SU-DHL-6 (cell line): ENCODE measurements at regions not wholly inside any gene's neighbourhood (a gene's known extent, or its start where the extent isn't known, plus 50 kb on each side); places are given as distances from the start of the nearest gene placed in this dataset.

Experiments
- H2AFZ ChIP-seq: fragments of 200-600 bp; sonication (generic); 2 replicates; pipeline ENCODE4 v1.6.1; 2014; ENCODE audit warnings: low read depth, mild to moderate bottlenecking, moderate library complexity, mixed read lengths, antibody characterized with exemption, low read length; ENCODE audit not compliant: severe bottlenecking
- H3F3A ChIP-seq: fragments of 200-600 bp; shearing (Covaris generic); 2 replicates; pipeline ENCODE4 v1.6.0; 2016; ENCODE audit warnings: antibody characterized with exemption, mild to moderate bottlenecking; ENCODE audit not compliant: insufficient read depth
- H3K27ac ChIP-seq: fragments of 200-600 bp; sonication (generic); 2 replicates; pipeline ENCODE4 v1.5.1; 2016; ENCODE audit warnings: low read depth, mild to moderate bottlenecking, low read length, moderate library complexity, mixed read lengths
- H3K27me3 ChIP-seq: fragments of 200-600 bp; sonication (generic), shearing (Covaris generic); 2 replicates; pipeline ENCODE4 v1.6.0; 2014; ENCODE audit warnings: mild to moderate bottlenecking, low read length
- H3K36me3 ChIP-seq: fragments of 200-600 bp; sonication (generic); 2 replicates; pipeline ENCODE4 v1.6.1; 2014; ENCODE audit warnings: mild to moderate bottlenecking, low read length, mixed read lengths
- H3K4me2 ChIP-seq: fragments of 300-600, 200-600 bp; shearing (Covaris generic), sonication (generic); 2 replicates; pipeline ENCODE4 v1.6.0; 2014; ENCODE audit warnings: low read length, low read depth, mild to moderate bottlenecking; ENCODE audit not compliant: poor library complexity, severe bottlenecking
- H3K4me3 ChIP-seq: fragments of 200-600 bp; sonication (generic); 2 replicates; pipeline ENCODE4 v1.5.1; 2014; ENCODE audit warnings: antibody characterized with exemption, low read length, mild to moderate bottlenecking, mixed read lengths; ENCODE audit not compliant: insufficient read depth, poor library complexity, severe bottlenecking
- H3K79me2 ChIP-seq: fragments of 200-600 bp; sonication (generic); 2 replicates; pipeline ENCODE4 v1.6.1; 2014; ENCODE audit warnings: mild to moderate bottlenecking, low read length, moderate library complexity; ENCODE audit not compliant: insufficient read depth
- H3K9ac ChIP-seq: fragments of 200-600 bp; sonication (generic); 2 replicates; pipeline ENCODE4 v1.7.0; 2014; ENCODE audit warnings: mild to moderate bottlenecking, low read length
- H3K9me2 ChIP-seq: fragments of 200-600 bp; sonication (generic); replicated peaks from 2 replicates; pipeline ENCODE4 v1.6.1; 2014; ENCODE audit warnings: low read length; ENCODE audit not compliant: insufficient read depth
- H3K9me3 ChIP-seq: fragments of 200-600 bp; sonication (generic); 2 replicates; pipeline ENCODE4 v1.6.1; 2014; ENCODE audit warnings: low read length, mixed read lengths; ENCODE audit not compliant: insufficient read depth
- H4K20me1 ChIP-seq: fragments of 200-600 bp; sonication (generic); 2 replicates; pipeline ENCODE4 v1.6.1; 2014; ENCODE audit warnings: low read depth, mild to moderate bottlenecking, antibody characterized with exemption, low read length, moderate library complexity, mixed read lengths
- CTCF ChIP-seq: fragments of 200-600 bp; sonication (generic); IDR thresholded peaks from one replicate; pipeline ENCODE4 v1.5.1; 2017; ENCODE audit warnings: antibody characterized with exemption, mild to moderate bottlenecking, low read length, moderate library complexity; ENCODE audit not compliant: insufficient read depth, poor library complexity, severe bottlenecking
- EZH2phosphoT487 ChIP-seq: fragments of 200-600 bp; sonication (generic), shearing (Covaris generic); conservative IDR thresholded peaks from 2 replicates; pipeline ENCODE4 v1.6.1; 2018; ENCODE audit warnings: mild to moderate bottlenecking, antibody characterized with exemption, low read length, moderate library complexity, mixed read lengths

GRCh38 chrX:96455078-96455477, 229.6 kb upstream of the DIAPH2 start:
- H3K4me2 ChIP-seq: no peak overlapping the region
- H2AFZ ChIP-seq: no peak overlapping the region
- H3K9me3 ChIP-seq: no peaks in the 10 kb centered on the region
- no peaks in the 10 kb centered on the region for H3K27me3 ChIP-seq
- H4K20me1 ChIP-seq: no peaks in the 10 kb centered on the region
- no peaks in the 10 kb centered on the region for H3K9me2 ChIP-seq
- H3K27ac ChIP-seq: no peak overlapping the region
- no peak overlapping the region for H3K4me3 ChIP-seq
- no peaks in the 10 kb centered on the region for H3F3A ChIP-seq
- H3K36me3 ChIP-seq: no peaks in the 10 kb centered on the region
- TF ChIP-seq CTCF: no peak
- no peak for TF ChIP-seq EZH2phosphoT487
- H3K9ac ChIP-seq: no peak overlapping the region
- H3K79me2 ChIP-seq: no peaks in the 10 kb centered on the region

DNA sequence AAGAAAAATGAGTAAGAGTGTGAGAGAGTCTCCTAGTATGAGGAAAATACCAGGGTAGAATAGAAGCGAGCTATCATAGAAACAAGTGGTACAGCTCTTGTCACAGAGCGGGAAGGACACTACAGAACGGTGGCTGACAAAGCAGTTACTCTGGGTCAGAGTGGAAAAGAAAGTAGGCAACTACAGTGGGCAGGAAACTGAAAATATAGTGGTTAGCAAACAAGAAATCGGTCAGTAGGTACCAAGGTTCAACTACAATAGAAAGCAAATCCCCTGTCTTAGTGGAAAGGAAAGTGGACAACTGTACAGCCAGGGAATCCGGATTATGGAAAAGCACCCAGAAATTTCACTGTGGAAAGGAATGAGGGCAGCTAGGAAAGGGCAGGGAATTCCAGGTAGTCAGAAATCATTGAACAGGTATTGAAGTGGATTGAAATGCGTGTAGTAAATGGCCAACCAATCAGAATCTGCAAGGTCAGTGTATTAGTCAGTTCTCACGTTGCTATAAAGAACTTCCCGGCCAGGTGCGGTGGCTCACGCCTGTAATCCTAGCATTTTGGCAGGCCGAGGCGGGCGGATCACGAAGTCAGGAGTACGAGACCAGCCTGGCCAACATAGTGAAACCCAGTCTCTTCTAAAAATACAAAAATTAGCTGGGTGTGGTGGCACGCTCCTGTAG, 219.6 kb upstream of the DIAPH2 start:
- H2AFZ ChIP-seq: no peak overlapping the region
- H3K27ac ChIP-seq: no peak overlapping the region
- TF ChIP-seq EZH2phosphoT487 (no peak), CTCF (no peak)
- no peaks in the 10 kb centered on the region for H3K36me3 ChIP-seq
- H3K27me3 ChIP-seq: no peaks in the 10 kb centered on the region
- H3F3A ChIP-seq: no peaks in the 10 kb centered on the region
- H3K79me2 ChIP-seq: no peaks in the 10 kb centered on the region
- no peaks in the 10 kb centered on the region for H3K9me2 ChIP-seq
- H3K9ac ChIP-seq: no peak overlapping the region
- H4K20me1 ChIP-seq: no peaks in the 10 kb centered on the region
- no peak overlapping the region for H3K4me2 ChIP-seq
- no peak overlapping the region for H3K4me3 ChIP-seq
- H3K9me3 ChIP-seq: no peaks in the 10 kb centered on the region

DNA sequence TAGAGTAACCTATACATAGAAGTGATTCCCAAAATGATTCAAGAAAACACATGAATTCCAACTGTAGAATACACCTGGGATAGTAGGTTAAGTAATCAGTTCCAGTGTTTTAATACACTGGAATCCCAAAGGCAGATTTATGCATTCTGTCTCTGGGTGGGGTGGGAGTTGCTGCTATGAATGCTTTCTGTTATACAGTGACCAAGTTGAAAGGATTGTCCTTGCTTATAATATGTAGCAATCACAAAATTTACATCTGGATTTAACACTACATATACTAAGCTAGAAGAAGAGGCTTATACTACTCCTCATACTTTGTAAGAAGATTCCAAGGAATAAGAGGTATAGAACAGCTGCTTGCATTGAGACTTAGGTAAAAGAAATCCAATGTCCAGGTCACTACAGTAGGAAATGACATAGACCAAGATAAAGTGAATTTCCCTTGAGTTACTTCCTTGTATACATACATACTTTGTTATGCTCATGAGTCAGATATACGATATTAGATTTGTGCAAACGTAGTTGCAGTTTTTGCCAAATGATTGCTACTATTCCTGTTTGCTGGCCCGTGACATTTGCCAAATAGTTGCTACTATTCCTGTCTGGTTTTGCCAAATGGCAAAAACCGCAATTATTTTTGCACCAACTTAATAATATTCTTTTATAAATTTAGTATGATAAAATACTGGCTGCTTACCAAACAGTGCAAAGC, 210.5 kb upstream of the DIAPH2 start:
- no peak overlapping the region for H3K9ac ChIP-seq
- H2AFZ ChIP-seq: no peak overlapping the region
- H3K79me2 ChIP-seq: no peaks in the 10 kb centered on the region
- no peaks in the 10 kb centered on the region for H3F3A ChIP-seq
- no peaks in the 10 kb centered on the region for H3K27me3 ChIP-seq
- H3K9me3 ChIP-seq: no peaks in the 10 kb centered on the region
- no peak overlapping the region for H3K4me2 ChIP-seq
- H3K27ac ChIP-seq: no peak overlapping the region
- H3K9me2 ChIP-seq: no peaks in the 10 kb centered on the region
- H3K4me3 ChIP-seq: no peak overlapping the region
- no peaks in the 10 kb centered on the region for H4K20me1 ChIP-seq
- TF ChIP-seq CTCF (no peak), EZH2phosphoT487 (no peak)
- H3K36me3 ChIP-seq: no peaks in the 10 kb centered on the region
